Ascending aorta (tissue), 2 donors: ENCODE measurements at regions not wholly inside any gene's neighbourhood (a gene's known extent, or its start where the extent isn't known, plus 50 kb on each side); places are given as distances from the start of the nearest gene placed in this dataset.

ENCODE experiments used
- DNase-seq, 2 donors: peaks; one replicate each; pipeline ENCODE4 v3.0.0-alpha.2; 2019; ENCODE audit warnings: low spot score in 2 of 2
- H3K27ac ChIP-seq, 2 donors: fragments of 200-600 bp; sonication (generic); one replicate each; pipeline ENCODE4 v1.5.1; 2016 to 2017; ENCODE audit warnings: mild to moderate bottlenecking in 1 of 2
- H3K27me3 ChIP-seq: fragments of 200-600 bp; sonication (generic); one replicate; pipeline ENCODE4 v1.5.1; 2017
- H3K36me3 ChIP-seq, 2 donors: fragments of 200-600 bp; sonication (generic); one replicate each; pipeline ENCODE4 v1.5.1; 2016
- H3K4me1 ChIP-seq, 2 donors: fragments of 200-600 bp; sonication (generic); one replicate each; pipeline ENCODE4 v1.5.1; 2016 to 2017; ENCODE audit warnings: mild to moderate bottlenecking in 1 of 2
- H3K4me3 ChIP-seq, 2 donors: fragments of 200-600 bp; sonication (generic); one replicate each; pipeline ENCODE4 v1.5.1; 2016 to 2017; ENCODE audit warnings: mild to moderate bottlenecking in 1 of 2
- H3K9me3 ChIP-seq, 2 donors: fragments of 200-600 bp; sonication (generic); one replicate each; pipeline ENCODE4 v1.5.1; 2016
- intact Hi-C: fragments of 100-400 bp; cut with DNase I; formaldehyde crosslinking; loops from one replicate; pipeline ENCODE4 v1.15.1; 2023
- TF ChIP-seq, protein P1 (sequence below), 3 experiments: fragments of 200-600 bp in 2 of 3; fragments of 450-650 bp in 1 of 3; sonication (generic) in 2 of 3; IDR thresholded peaks; one replicate each; pipeline ENCODE4 v1.5.1; 2016 to 2019; ENCODE audit warnings: antibody characterized with exemption in 3 of 3, mild to moderate bottlenecking in 1 of 3, moderate library complexity in 1 of 3

DNA sequence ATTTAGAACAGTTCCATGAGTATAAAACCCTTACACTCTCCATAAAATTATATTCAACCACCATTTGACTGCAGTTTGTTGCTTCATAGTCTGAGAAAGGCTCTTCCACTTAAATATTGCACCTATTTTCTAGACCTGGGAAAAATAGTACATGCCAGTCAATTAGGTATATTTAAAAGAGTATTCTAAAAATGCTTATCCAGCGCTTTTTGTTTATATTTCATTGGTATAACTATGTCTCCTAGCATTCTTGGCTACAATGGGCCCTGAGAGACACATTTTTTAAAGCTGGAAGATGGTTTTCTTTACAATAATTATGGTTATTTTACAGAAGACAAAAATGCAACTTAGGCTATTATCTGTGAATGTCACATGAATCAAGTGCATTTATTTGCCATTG lies 439.4 kb downstream of the KCNJ18 start:
- TF ChIP-seq, protein P1, sequence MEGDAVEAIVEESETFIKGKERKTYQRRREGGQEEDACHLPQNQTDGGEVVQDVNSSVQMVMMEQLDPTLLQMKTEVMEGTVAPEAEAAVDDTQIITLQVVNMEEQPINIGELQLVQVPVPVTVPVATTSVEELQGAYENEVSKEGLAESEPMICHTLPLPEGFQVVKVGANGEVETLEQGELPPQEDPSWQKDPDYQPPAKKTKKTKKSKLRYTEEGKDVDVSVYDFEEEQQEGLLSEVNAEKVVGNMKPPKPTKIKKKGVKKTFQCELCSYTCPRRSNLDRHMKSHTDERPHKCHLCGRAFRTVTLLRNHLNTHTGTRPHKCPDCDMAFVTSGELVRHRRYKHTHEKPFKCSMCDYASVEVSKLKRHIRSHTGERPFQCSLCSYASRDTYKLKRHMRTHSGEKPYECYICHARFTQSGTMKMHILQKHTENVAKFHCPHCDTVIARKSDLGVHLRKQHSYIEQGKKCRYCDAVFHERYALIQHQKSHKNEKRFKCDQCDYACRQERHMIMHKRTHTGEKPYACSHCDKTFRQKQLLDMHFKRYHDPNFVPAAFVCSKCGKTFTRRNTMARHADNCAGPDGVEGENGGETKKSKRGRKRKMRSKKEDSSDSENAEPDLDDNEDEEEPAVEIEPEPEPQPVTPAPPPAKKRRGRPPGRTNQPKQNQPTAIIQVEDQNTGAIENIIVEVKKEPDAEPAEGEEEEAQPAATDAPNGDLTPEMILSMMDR (IDR thresholded peaks at IDR 0.05) = no peak
- DNase-seq = no peak
- intact Hi-C loops = no loop called here
- H3K27ac ChIP-seq = no peak overlapping the region
- H3K9me3 ChIP-seq = no peaks in the 10 kb centered on the region
- no peaks in the 10 kb centered on the region for H3K4me1 ChIP-seq
- no peaks in the 10 kb centered on the region for H3K27me3 ChIP-seq
- no peaks in the 10 kb centered on the region for H3K36me3 ChIP-seq
- no peak overlapping the region for H3K4me3 ChIP-seq

DNA sequence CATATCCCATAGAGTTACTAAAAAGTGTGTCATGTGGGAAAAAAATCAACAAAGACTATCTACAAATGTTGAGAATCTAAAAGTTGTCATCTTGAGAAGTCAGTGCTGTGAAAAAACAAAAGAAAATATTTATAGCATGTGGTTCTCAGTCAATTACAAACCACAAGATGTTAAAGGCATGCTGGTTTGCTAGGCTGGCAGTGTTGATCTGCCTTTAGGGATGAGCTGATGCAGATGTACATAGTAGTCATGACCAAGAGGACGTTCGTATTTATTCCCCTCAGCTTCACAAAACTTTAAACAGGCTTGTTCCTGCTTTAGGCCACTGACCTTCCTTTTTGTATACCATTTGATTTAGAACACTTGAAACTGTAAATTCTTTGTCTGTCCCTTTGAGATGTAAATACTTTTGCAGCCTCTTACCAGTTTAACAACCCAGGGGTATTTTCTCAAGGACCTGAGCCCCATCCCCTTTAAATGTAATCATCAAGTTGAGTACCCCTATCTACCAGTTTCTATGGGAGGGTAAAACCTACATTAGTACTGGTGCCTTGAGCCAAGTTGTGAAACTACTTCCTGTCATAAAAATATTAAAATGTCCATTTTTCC lies 446.6 kb downstream of the KCNJ18 start:
- intact Hi-C loops = no loop called here
- no peaks in the 10 kb centered on the region for H3K9me3 ChIP-seq
- no peaks in the 10 kb centered on the region for H3K36me3 ChIP-seq
- H3K4me3 ChIP-seq = no peak overlapping the region
- TF ChIP-seq, protein P1 (IDR thresholded peaks at IDR 0.05) = no peak
- H3K27me3 ChIP-seq = no peaks in the 10 kb centered on the region
- no peak overlapping the region for H3K27ac ChIP-seq
- H3K4me1 ChIP-seq = no peaks in the 10 kb centered on the region
- no peak for DNase-seq

DNA sequence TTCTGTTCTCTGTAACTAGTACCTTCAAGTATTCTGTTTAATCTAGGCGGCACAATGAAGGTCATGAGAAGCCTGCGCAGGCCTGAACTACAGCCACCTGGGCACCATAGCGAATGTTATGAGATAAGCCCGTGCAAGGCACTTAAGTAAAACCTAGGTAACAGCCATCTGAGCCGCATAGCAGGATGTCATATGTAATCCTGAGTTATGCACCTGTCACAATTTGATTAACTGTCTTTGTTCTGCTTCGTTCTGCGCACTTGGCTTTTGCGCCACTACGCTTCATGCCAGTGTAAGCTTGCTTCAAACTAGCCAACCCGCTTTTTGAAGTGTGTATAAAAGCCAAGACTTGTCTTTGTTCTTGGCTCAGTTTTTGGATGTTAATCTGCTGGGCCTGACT lies 449.8 kb downstream of the KCNJ18 start:
- Histone ChIP-seq H3K27ac (no peak overlapping the region), H3K36me3 (no peaks in the 10 kb centered on the region), H3K9me3 (no peaks in the 10 kb centered on the region), H3K4me3 (no peak overlapping the region), H3K27me3 (no peaks in the 10 kb centered on the region), H3K4me1 (no peaks in the 10 kb centered on the region)
- TF ChIP-seq, protein P1 (IDR thresholded peaks at IDR 0.05) = no peak
- DNase-seq = no peak
- intact Hi-C loops = no loop called here

DNA sequence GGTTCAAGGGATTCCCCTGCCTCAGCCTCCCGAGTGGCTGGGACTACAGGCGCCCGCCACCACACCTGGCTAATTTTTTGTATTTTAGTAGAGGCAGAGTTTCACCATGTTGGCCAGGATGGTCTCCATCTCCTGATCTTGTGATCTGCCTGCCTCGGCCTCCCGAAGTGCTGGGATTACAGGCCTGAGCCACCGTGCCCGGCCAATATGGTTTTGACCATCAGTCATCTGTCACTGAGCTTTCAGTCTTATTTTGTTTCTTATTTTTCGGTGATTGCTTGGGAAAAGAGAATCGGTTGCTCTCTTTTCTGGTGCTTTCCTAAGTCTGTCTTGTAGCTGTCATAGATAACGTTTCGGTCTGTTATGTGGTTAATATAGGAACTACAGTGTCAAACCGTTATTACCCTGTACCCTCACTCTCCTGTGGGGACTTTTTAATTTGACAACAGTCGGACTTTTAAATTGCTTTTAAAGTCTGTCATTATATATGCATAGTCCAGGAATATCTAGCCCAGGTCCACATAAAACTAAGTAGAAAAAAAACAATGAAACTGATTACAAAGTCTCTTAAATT lies 453.4 kb downstream of the KCNJ18 start:
- Histone ChIP-seq H3K9me3 (no peaks in the 10 kb centered on the region), H3K4me3 (no peak overlapping the region), H3K4me1 (no peaks in the 10 kb centered on the region), H3K27ac (no peak overlapping the region), H3K36me3 (no peaks in the 10 kb centered on the region), H3K27me3 (no peaks in the 10 kb centered on the region)
- intact Hi-C loops = no loop called here
- TF ChIP-seq, protein P1 (IDR thresholded peaks at IDR 0.05) = no peak
- DNase-seq = no peak

DNA sequence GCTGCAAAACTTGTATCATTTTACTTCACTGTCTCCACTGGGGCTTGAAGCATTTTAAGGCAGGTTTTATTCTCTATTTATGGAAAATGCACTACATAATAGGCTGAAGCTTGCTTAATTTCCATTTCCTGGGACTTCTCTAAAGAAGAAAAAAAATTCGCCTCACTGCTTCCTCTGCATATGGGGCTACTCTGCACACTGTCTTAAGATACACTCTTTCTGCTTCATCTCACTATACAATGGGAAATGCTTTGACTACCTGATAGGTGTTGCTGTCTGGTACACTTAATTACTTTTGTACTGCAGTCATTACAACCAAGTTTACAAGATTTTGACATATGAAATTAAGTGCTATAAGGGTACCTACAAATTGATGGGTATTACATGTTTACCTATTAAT lies 466.0 kb downstream of the KCNJ18 start:
- Histone ChIP-seq H3K4me1 (no peaks in the 10 kb centered on the region), H3K4me3 (no peak overlapping the region), H3K9me3 (no peaks in the 10 kb centered on the region), H3K36me3 (no peaks in the 10 kb centered on the region), H3K27ac (no peak overlapping the region), H3K27me3 (no peaks in the 10 kb centered on the region)
- TF ChIP-seq, protein P1 (IDR thresholded peaks at IDR 0.05) = no peak
- DNase-seq = no peak
- intact Hi-C loops = no loop called here

DNA sequence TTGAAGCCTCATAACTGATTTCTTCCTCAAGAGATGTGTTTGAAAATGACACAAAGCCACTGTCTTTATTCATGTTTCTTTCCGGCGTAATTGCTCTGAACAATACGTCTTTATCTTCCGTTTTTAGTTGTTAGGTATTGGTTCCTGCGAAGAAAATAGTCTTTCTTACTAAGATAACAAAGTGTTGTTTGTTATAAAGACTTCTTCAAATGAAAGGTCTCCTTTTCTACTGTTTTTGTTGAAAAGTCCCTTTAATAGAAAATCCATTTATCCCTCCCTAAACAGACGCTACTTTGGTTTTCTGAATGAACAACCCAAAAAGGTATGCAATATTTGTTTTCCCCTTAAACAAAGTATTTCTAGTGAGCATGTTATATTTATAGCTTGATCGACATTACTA lies 469.1 kb downstream of the KCNJ18 start:
- no peak for DNase-seq
- TF ChIP-seq, protein P1 (IDR thresholded peaks at IDR 0.05) = no peak
- no peak overlapping the region for H3K27ac ChIP-seq
- no peaks in the 10 kb centered on the region for H3K4me1 ChIP-seq
- no peak overlapping the region for H3K4me3 ChIP-seq
- no peaks in the 10 kb centered on the region for H3K9me3 ChIP-seq
- H3K36me3 ChIP-seq = no peaks in the 10 kb centered on the region
- intact Hi-C loops = no loop called here
- H3K27me3 ChIP-seq = no peaks in the 10 kb centered on the region
